Eye (tissue), 1 donor: ENCODE measurements at regions not wholly inside any gene's neighbourhood (a gene's known extent, or its start where the extent isn't known, plus 50 kb on each side); places are given as distances from the start of the nearest gene placed in this dataset.
"Not testable (repeated sequence)": the region's sequence is repeated elsewhere in the genome, so short reads cannot be mapped to it uniquely, and the experiment has no call there.

Source experiments
- DNase-seq: peaks from one replicate; pipeline ENCODE4 v3.0.0-alpha.2; 2015

DNA sequence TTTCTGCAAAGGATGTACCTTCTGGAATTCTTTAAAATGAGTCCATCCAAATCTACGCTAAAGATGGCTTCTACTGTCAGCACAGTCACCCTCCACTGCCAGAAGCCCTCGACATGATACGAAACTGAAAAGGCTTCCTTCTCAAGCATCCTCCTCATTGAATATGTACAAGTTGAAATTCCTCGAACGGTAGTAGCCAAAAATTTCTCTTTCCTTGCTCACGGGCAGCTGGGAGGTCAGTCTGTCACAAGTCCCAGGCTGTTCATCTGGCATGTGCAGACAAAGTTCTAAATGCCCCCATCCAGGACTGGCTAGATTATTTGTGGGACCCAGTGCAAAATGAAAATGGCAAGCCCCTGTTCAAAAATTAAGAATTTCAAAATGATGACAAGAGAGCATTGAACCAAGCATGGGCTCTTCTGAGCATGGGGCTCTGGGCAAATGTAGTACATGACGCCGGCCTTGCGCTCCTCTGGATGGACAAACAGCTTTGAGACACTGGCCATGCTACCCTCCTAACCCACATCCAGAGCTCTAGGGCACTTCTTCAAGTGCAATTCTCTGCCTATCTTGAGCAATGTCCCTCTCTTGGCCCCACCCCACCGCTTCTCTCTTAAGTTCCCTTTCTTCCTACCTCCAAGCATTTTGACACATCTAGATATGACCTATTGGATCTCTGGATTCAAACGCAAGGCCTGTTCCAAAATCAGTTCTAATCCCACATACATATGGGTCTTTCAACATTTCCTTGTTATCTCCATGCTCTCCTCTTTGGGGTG, 78.9 kb upstream of the FLT1 start:
- no peak for DNase-seq

DNA sequence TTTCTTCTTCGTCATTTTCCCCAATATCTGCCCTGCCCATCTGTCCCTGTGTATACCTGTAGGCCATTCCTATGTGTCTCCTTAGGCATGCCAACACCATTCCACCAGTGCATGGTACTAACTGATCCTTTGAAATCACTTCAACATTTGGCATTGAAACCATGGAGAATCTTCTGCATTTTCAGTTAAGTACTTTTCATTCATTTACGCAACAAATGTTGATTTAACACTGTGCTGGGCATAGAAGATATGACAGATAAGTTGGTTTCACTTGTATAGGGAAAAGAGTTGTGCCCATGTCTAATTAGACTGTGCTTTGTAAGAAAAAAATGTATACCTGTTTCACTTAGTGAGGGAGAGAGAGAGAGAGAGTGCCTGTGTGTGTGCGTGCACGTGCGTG, 77.9 kb upstream of the FLT1 start:
- no peak for DNase-seq

DNA sequence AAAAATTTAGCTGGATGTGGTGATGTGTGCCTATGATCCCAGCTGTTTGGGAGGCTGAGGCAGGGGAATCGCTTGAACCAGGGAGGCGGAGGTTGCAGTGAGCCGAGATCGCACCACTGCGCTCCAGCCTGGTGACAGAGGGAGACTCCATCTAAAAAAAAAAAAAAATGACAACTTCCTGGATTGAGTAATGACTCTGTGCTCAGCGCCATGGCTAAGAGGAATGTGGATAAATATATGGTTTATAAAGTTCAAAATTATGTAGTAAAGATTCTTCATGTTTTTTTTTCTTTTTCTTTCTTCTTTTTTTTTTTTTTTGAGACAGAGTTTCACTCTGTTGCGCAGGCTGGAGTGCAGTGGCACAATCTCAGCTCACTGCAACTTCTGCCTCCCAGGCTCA, 75.4 kb upstream of the FLT1 start:
- not testable (repeated sequence) for DNase-seq

DNA sequence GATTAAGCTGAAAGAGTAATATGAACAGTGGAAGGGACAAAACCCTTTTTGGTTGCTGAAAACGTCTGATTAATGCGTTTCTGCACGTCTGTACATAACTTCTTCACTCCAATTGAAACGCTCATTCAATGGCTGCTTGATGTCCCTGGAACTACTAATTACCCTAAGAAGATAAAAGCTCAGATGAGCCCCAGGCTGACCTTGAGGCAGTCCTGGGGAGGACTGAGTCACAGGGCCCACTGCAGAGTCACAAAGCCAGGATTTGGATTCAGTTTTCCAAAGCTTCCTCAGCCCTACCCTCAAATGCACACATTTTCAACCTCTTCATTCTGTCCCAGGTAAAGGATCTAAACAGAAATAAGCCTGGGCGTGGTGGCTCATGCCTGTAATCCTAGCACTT, 75.0 kb upstream of the FLT1 start:
- no peak for DNase-seq

DNA sequence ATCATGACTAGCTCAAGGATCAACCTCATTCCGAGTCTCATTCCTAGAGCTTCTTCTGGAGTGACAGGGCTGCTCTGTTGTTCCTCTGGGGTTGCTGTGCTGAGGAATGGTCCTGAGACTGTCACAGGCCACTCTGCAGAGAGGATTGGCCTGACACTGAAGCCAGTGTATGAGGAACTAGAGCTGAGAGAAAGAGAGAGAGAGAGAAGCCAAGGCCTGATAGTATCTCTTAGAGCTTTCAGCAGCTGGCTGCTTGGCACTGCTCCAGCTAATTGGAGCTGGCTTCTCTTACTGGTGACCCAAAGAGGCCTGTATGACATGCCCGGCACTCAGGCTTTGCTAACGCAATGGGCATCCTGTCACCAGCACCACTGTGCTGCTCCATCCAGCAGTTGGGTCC, 73.4 kb upstream of the FLT1 start:
- peak; percentile 28 for DNase-seq

DNA sequence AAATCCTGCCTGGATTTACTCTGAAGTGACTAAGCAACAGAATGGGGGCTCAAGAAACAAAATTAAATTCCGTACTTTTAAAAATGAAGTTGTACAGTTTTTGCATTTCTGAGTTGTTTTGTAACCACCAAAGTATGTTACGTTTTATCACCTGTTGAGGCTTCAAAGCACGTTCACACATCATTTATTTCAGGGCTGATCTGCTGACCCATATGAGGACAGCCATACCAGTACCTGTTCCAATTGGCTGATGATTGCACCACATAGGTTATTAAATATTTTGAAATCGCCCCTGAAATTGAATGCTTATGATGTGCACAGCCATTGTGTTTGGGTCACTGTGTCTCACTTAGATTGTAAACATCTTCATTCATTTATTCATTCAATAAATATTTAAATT, 72.0 kb upstream of the FLT1 start:
- DNase-seq, result no peak

DNA sequence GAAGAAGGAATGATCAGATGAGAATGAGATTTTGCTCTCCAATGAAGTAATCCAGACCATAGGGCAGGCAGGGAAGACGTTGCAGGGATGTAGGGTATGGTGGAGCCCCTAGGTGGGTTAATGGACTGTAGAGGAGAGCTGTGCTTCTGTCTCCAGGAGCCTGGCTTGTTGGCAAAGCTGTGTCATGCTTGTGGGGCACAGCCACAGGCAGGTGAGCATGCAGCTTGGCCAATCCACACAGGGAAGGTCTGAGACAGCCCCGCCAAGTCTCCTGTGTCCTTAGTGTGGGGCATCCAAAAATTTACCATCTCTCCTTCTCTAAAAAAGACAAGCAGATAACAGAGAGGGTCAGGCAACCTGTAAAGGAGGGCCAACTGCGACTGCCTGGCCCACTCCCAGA, 71.4 kb upstream of the FLT1 start:
- no peak for DNase-seq

DNA sequence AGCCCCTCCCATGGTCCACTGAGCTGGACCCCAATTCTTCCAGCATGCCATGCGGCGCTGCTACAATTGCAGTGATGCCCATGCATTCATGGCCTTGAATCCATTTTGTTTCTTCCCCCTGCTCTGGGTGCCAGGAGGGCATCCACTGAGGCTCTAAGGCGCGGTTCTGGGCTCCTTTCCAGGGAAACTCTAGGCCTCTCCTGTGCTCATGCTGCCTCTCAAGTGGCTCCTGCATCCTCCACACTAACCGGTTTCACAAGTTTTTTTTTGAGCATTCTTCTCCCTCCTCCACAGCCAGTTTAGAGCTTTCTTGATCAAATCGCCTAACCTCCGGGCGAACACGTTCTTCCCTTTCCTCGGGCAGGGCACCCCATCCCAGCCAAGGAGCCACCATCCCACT, 69.1 kb upstream of the FLT1 start:
- DNase-seq, result no peak

DNA sequence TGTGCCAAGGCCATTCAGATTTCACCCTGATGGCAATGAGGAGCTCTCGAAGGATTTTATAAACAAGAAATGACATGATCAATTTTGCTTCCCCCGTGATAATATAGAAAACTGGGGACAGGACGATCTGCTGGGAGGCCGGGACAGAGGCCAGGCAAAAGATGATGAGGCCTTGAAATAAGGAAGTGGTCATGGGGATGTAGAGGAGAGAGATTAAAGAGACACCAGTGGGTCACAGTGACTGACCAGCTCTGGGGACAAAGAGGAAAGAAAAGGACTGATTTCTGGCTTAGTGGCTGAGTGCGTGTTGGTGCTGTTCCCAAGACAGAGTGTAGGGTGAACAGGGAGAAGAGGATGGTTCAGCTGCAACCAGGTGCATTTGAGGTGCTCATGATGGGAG, 68.7 kb upstream of the FLT1 start:
- DNase-seq, result no peak

DNA sequence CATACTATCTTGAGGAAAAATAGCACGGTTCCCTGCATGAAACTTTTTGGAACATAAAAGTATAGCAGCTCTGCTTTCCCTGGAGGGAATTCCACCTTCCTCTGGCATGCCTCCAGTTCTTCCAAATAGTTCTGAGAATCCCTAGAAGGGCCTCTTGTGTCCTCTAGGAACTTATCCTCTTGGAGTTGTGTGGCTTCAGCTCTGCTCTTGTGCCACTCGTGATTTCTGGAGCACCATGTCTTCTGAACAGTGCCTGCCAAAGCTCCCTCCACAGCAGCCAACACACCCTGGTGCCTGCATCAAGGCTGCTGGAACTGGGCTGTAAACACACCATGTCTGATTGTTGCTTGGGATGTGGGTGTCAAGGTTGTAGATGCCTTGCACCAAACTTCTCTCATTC, 65.7 kb upstream of the FLT1 start:
- no peak for DNase-seq

DNA sequence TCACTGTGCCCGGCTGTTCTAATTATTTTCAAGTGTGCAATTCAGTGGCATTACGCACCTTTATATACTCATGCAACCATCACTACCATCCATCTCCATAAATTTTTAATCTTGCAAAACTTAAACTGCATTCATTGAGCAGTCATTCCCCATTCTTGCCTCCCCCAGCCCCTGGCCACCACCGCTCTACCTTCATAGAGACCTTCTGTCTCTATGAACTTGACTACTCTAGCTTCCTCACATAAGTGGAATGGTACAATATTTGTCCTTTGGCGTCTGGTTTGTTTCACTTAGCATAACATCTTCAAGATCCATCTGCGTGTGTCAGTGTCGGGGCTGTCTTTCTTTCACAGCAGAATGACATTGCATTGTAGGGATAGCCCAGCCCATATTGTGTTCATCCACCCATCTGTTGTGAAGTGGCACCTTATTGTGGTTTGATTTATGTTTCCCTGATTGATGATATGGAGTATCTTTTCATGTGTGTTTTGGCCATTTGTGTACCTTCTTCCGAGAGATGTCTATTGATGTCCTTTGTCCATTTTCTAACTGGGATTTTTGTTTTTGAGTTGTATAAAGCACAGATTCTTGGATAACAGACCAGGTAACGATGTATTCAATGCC, 64.8 kb upstream of the FLT1 start:
- DNase-seq, result no peak

DNA sequence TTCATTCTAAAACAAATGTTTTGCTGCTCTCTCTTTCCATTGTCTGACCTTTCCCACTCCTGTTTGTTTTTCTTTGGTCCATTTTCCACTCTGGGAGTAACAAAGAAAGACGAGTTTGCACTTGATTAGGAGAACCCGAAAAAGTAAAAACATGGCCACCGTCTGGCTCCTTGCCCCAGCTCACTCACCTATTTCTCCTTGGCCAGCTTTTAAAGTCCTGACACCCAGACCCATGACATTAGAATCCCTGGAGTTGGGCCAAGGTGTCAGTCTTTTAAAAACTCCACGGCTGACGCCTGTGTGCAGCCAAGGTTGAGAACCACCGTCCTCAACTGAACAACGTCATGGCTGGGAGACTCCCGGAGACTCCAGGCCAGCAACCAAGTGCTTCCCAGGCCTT, 63.6 kb upstream of the FLT1 start:
- DNase-seq, result no peak

DNA sequence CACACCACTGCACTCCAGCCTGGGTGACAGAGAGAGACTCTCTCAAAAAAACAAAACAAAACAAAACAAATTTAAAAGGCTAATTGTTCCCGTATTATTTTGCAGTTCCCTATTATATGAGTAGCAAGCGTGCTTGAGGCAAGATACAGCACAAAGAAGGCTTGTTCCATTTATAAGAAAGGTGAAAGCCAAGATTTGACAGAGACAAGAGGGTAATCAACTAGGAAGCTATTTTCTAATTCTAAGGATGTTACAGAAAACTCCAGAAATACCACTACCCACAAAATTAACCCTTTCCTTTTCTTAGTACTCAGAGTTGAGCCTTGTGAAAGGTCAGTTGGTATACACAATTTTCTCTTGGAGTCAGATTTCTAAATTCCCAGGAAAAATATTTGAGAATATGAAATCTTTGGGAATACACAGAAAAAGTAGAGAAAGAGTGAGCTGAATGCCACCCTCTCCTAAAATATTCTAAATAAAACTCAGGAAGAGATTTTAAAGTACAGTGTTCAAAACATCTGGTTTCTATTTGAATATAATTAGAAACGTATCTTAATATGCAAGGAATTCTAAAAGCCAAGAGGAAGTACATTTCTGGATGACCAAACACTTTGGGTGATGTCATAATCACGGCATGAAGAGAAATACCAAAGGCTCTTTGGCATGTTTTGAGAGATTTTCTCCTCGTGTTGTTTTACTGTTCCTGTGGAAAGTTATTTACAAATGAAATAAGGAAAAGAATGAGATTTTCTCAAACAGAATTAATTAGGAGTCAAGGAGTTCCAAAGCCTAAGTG, 63.0 kb upstream of the FLT1 start:
- peak; percentile 58 for DNase-seq

DNA sequence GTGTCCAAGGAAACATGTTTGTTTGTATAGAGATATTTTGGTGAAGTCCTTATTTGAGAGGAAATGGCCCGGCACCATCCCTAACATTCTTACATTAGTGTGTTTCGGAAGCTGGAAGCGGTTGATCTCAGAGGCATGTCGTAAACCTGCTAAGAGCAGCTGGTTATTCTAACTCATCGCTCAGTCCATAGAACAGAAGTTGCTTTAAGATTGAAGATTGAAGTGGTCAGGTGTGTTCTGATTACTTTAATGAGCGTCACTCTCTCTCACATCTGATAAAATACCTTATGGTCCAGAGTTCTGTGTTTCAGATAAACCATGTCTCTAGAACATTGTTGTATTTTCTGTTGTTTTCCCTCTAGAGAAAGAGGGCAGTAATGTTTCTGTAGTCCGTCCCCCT, 60.2 kb upstream of the FLT1 start:
- no peak for DNase-seq

DNA sequence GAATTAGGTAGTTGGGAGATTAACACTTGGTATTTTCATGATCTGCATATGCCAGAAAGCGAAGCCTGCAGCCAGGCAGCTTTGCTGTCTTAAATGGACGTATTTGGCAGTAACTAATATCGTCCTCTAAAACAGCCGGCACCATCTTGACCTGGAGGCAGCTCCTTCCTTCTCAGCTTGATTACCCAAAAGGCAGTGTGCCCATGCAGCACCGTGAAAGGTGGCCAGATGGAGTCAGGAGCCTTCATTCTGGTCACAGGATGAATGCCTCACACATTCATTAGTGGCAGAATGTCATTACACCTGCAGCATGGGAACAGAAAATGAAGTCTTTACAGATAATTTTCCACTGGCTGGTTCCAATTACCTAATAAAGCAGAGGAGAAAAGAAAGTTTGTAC, 59.0 kb upstream of the FLT1 start:
- DNase-seq, result no peak

DNA sequence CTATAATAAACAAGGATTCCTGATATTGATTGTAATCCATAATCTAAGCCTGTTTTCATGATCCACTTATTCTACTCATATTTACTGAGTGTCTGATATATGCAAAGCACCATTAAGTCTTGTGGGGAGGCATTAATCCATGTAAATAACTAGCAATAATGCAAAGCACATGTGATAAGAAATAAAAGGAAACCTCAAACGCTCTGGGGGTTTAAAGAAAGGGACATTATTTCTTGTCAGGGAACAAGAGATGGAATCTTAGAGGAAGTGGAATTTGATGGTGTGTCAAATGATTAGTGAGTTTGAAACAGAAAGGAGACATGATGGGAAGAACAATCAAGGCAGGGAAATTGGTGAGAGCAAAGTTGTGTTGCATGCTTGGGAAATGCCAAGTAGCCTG, 57.4 kb upstream of the FLT1 start:
- DNase-seq, result no peak

DNA sequence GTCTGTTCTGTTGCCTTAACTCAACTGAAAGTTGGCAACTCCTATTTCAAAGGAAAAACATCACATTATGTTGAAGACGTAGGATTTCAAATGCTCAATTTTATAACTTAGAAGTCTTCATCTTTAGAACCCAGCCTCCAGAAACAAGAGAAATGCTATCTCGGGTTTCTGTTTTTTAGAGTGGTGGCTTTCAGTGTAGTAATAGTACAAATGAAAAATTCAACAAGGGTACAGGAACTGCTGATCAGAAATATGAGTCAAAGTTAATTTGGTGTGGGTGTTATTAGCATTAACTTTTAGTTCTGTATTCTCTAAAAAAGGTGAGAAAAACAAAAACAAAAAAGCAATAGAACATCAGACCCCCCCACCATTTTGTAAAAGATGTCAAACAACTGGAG, 56.6 kb upstream of the FLT1 start:
- DNase-seq, result no peak

DNA sequence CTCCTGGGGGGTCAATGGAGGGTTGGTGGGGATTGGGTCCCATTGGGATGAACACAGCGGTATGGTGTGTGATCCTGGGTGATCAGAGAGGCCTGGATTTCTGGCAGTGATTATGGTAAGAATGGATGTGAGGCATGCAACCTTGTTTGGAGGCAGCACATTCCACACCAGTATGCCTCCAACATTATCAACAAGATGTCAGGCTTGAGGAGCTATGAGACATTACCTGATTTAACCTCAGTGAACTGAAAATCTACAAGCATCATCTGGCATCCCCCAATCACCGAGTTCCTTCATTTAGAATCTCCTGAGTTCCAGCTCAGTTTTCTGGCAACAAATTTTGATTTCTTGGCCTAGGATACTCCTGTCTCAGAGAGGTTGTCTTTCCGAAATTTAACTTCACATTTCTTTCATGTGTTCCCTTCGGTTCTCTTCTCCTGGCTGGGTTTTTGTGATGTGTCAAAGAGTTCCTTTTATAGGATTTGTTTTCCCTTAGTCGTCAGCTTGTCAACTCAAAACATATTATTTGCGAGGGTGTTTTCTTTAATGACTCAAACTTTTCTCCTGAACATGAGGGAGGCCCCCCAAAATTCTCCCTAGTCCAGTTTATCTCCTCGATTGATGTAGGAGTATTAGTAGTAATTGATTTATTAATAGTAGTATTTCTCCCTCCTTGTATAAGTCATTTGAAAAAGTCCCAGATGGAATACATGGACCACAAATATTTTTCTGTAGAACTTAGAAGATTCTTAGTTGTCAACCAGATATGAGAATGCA, 56.0 kb upstream of the FLT1 start:
- DNase-seq, result no peak

DNA sequence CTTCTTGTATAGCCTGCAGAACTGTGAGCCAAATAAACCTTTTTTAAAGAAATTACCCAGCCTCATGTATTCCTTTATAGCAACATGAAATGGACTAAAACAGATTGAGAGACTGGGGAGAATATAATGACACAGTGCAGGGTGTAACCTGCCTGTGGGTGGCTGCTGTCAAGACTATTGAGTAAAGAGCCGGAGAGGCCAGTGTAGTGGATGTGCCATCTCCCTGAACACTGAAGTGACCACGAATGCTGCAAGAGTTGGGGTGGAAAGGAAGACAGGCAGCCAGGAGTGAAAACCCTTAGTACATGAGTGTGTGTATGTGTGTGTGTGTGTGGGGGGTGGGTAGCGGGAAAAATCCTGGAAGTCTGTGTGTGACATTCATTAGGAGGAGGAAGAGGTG, 55.2 kb upstream of the FLT1 start:
- no peak for DNase-seq

DNA sequence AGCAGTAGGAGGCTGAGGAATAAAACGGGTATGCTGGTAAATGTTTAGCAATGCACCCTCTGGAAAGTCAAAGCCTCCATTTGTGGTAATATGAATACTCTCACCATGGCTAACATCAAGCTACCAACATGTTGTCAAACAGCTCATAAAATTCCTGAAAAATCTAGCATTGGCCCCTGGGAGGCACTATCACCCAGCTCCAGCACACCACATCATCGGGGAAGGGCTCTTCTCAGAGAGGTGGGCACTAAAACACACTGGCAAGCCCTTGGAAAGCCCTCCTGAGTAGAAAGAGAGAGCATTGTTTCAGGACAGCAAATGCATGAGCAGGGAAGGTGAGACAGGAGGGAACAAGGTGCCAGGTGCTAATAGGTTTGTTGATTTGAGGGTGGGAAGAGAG, 53.9 kb upstream of the FLT1 start:
- DNase-seq, result no peak

DNA sequence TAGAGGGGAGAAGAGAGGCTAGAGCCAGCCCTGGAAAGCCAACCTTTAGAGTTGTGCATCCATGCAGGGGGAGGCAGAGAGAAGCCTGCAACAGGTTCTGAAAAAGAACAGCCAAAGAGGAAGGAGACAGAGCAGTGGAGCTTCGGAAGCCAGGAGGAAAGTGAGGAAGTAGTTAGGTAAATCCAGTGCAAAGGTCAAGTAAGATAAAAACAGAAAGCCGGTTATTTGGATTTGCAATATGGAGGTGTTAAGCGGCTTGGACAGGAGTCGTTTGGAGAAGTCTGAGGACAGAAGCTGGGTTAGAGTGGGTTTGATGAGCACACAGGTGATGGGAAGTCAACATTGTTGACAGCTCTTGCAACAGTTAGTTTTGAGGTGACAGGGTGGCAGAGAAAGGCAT, 53.5 kb upstream of the FLT1 start:
- no peak for DNase-seq

DNA sequence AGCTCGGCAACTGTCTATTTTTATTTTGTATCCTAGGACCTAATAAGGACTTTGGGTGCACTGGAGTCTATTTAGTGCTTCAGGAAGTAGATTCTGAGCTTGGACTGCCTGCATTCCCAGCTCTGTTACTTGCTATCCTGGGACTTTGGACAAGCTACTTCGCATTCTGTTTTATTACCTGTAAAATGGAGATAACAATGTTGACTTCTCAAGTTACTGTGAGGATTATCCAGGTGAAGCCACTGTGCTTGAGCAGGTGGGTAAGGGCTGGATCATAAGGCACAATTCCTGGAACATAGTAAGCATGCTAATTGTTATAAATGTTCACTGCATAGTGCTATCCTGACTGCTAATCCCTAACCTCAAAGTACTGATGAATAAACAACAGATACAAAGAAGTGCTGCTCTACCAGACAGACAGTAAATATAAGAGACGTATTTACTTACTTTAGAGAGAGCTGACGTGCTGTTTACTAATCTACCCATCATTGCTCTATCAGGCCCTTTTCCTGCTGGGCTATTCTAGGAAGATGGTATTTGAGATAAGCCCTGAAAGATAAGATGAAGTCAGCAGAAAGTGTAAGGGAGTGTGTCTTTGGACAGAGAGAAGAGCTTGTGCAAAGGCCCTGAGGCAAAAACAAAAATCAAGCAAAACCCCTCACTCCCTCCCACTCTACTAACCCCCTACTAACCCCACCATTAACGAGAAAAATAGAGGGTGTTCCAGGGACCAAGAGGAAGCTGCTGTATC, 50.8 kb upstream of the FLT1 start:
- DNase-seq, result no peak
